Gastrocnemius medialis (tissue), 4 donors: ENCODE measurements at regions not wholly inside any gene's neighbourhood (a gene's known extent, or its start where the extent isn't known, plus 50 kb on each side); places are given as distances from the start of the nearest gene placed in this dataset.

Source experiments
- CTCF ChIP-seq, 5 experiments: fragments of 450-650 bp in 3 of 5; fragments of 200-600 bp in 2 of 5; sonication (generic) in 2 of 5; IDR thresholded peaks in 4 of 5; conservative IDR thresholded peaks in 1 of 5; 1 replicate in 4 of 5; 2 replicates in 1 of 5; pipeline ENCODE4 v1.5.1; 2016 to 2019; ENCODE audit warnings: antibody characterized with exemption in 5 of 5, mild to moderate bottlenecking in 3 of 5, moderate library complexity in 3 of 5
- POLR2A ChIP-seq, 2 donors: fragments of 450-650 bp; IDR thresholded peaks; one replicate each; pipeline ENCODE4 v1.6.1; 2017; ENCODE audit warnings: antibody characterized with exemption in 2 of 2, mild to moderate bottlenecking in 2 of 2, moderate library complexity in 2 of 2

- TF ChIP-seq POLR2A (IDR thresholded peaks at IDR 0.05) (no peak), CTCF (IDR thresholded peaks at IDR 0.05 in 4 of 5, conservative IDR thresholded peaks at IDR 0.05 in 1 of 5) (no peak)
Observed at GRCh38 chr6:23073821-23074220, 504.5 kb downstream of the HDGFL1 start.
